ENCODE measurements at regions not wholly inside any gene's neighbourhood (a gene's known extent, or its start where the extent isn't known, plus 50 kb on each side); places are given as distances from the start of the nearest gene placed in this dataset.

DNA sequence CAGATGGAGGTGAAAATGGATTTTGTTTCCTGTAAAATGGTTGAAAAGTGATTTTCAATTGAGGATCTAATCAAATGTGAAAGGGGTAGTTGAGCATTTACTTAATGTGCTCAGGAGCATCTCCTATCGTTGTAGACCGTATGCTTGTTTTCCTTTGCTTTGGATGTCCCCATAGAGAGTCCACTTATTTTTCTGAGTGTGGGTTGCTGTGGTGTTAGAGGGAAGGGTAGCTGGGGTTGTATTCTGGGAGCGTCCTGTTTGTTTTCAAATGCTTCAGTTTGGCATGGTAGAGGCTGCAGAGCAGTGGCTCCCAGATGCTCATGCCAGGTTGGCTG, 154.1 kb downstream of the MAT2B start:
- 50 to 54% methylated on average over 3 of the region's 3 CpGs for WGBS, 2 donors
- H3K36me3 ChIP-seq = no peaks in the 10 kb centered on the region
- DNase-seq (no peak), ATAC-seq (peak in 3 of 4 donors; percentile 17 to 67 (median 65)), FAIRE-seq (no peak)
- TF ChIP-seq, protein P1, sequence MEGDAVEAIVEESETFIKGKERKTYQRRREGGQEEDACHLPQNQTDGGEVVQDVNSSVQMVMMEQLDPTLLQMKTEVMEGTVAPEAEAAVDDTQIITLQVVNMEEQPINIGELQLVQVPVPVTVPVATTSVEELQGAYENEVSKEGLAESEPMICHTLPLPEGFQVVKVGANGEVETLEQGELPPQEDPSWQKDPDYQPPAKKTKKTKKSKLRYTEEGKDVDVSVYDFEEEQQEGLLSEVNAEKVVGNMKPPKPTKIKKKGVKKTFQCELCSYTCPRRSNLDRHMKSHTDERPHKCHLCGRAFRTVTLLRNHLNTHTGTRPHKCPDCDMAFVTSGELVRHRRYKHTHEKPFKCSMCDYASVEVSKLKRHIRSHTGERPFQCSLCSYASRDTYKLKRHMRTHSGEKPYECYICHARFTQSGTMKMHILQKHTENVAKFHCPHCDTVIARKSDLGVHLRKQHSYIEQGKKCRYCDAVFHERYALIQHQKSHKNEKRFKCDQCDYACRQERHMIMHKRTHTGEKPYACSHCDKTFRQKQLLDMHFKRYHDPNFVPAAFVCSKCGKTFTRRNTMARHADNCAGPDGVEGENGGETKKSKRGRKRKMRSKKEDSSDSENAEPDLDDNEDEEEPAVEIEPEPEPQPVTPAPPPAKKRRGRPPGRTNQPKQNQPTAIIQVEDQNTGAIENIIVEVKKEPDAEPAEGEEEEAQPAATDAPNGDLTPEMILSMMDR (IDR thresholded peaks at IDR 0.05) = no peak
- H3K9me3 ChIP-seq = no peaks in the 10 kb centered on the region
- no peaks in the 10 kb centered on the region for H3K4me1 ChIP-seq
- no peak overlapping the region for H3K27ac ChIP-seq
- intact Hi-C loops (cut with DNase I) = no loop called here
- no peaks in the 10 kb centered on the region for H3K27me3 ChIP-seq
- H3K4me3 ChIP-seq = no peak overlapping the region

DNA sequence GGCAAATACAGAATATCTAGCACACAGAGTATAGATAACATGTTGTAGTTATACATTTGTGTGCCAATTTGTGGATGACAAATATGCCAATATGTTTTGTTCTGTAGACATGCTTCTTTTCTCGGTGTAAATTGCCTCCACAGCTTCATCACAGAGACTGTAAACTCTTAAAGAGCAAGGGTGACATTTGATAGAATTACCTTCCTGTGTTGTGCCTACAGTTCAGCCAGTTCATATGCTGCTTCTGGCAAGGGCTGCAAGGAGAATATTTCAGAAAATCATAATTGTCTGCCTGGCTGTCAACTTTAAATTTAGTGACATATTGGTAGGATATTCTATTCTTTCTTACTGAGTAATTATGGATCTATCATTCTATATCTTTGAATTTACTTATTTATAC, 155.1 kb downstream of the MAT2B start:
- H3K27ac ChIP-seq = no peak overlapping the region
- 52 to 65% methylated on average over 1 of the region's 1 CpG for WGBS, 2 donors
- H3K9me3 ChIP-seq = no peaks in the 10 kb centered on the region
- no peak for FAIRE-seq
- no peaks in the 10 kb centered on the region for H3K36me3 ChIP-seq
- H3K4me1 ChIP-seq = no peaks in the 10 kb centered on the region
- TF ChIP-seq, protein P1 (IDR thresholded peaks at IDR 0.05) = no peak
- intact Hi-C loops (cut with DNase I) = no loop called here
- H3K27me3 ChIP-seq = no peaks in the 10 kb centered on the region
- no peak overlapping the region for H3K4me3 ChIP-seq
- ATAC-seq = no peak
- DNase-seq = no peak

DNA sequence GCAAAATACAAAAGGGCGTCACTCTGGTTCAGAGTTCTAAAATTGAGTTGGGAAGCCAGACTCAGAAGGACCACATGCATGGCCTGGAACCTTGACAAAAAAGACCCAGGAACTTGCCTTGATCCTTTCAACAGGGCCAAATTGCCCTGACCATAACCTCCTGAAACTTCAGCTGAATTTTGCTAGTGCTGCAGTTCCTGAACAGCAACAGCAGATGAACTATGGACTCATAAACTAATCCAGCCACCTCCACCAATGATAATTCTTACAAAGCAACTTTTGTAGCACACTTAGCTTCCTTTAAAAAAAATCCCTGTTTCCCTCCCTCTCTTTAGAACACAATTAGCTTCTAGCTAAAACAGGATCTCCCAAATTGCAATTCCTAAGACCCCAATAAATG, 155.9 kb downstream of the MAT2B start:
- Histone ChIP-seq H3K9me3 (no peaks in the 10 kb centered on the region), H3K4me3 (no peak overlapping the region), H3K36me3 (no peaks in the 10 kb centered on the region), H3K27ac (no peak overlapping the region), H3K27me3 (no peaks in the 10 kb centered on the region), H3K4me1 (no peaks in the 10 kb centered on the region)
- intact Hi-C loops (cut with DNase I) = no loop called here
- FAIRE-seq (no peak), ATAC-seq (no peak), DNase-seq (no peak)
- TF ChIP-seq, protein P1 (IDR thresholded peaks at IDR 0.05) = no peak
- WGBS, 2 donors = 69 to 80% methylated on average over 1 of the region's 1 CpG

DNA sequence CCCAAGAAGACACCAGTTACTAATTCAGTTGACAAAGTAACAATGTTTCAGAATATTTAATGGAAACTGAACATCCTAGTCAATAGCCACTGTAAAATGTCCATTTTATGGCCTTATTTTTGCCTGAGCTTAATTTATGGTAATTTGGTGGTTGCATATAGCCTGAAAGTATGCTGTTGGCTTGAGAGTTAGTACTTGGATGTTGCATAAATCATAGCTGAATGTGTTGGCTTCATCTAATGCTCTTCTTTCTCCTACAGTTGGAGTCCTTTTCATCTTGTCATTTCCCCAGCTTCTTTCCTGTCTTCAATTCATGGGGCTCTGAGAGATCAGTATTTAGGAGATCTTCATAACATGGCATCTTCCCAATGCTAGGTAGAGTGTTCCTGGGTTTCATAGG, 164.6 kb downstream of the MAT2B start:
- DNase-seq (no peak), ATAC-seq (no peak), FAIRE-seq (no peak)
- intact Hi-C loops (cut with DNase I) = no loop called here
- Histone ChIP-seq H3K36me3 (no peaks in the 10 kb centered on the region), H3K9me3 (no peaks in the 10 kb centered on the region), H3K4me1 (no peaks in the 10 kb centered on the region), H3K4me3 (no peak overlapping the region), H3K27me3 (no peaks in the 10 kb centered on the region), H3K27ac (no peak overlapping the region)
- TF ChIP-seq, protein P1 (IDR thresholded peaks at IDR 0.05) = no peak

DNA sequence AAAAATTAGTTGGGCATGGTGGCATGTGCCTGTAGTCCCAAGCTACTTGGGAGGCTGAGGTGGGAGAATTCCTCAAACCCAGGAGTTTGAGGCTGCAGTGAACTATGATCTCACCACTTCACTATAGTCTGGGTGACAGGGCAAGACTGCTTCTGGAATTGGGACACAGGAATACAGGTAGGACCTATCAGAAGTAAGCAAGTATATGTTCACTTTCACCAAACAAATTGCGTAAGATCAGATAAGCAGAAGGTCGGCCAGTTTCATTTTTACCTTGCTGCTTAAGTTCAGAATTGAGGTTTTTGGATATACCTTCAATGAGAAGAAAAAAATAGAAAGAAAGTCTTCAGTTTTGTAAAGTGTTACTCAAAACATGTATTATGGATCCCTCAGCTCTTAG, 171.7 kb downstream of the MAT2B start:
- intact Hi-C loops (cut with DNase I) = no loop called here
- DNase-seq (no peak), ATAC-seq (no peak), FAIRE-seq (no peak)
- TF ChIP-seq, protein P1 (IDR thresholded peaks at IDR 0.05) = no peak
- H3K36me3 ChIP-seq = no peaks in the 10 kb centered on the region
- 25 to 34% methylated on average over 2 of the region's 2 CpGs for WGBS, 2 donors
- H3K4me3 ChIP-seq = no peak overlapping the region
- no peaks in the 10 kb centered on the region for H3K27me3 ChIP-seq
- H3K9me3 ChIP-seq = no peaks in the 10 kb centered on the region
- H3K27ac ChIP-seq = no peak overlapping the region
- no peaks in the 10 kb centered on the region for H3K4me1 ChIP-seq

Measured in pancreas (tissue), 10 donors.